IMR-90 (cell line): ENCODE measurements at regions not wholly inside any gene's neighbourhood (a gene's known extent, or its start where the extent isn't known, plus 50 kb on each side); places are given as distances from the start of the nearest gene placed in this dataset.
"Not testable (repeated sequence)": the region's sequence is repeated elsewhere in the genome, so short reads cannot be mapped to it uniquely, and the experiment has no call there.

ENCODE experiments used
- ATAC-seq: fragments of 200-7000 bp; cut with Tn5 transposase; 2 replicates; pipeline ENCODE4 v1.9.1; 2020; ENCODE audit warnings: low read depth, mild to moderate bottlenecking, moderate library complexity
- BruUV-seq: library from RNA; stranded (reverse); fragments of 400-500 nt; replicated peaks from 2 replicates; lab custom pipeline; 2021; lab: Mats Ljungman, UMichigan
- CTCF ChIA-PET: fragments of 300-600 bp; formaldehyde crosslinking; extraction: SDS; loops from one replicate; lab custom pipeline; 2021; ENCODE audit warnings: antibody characterized with exemption; lab: Yijun Ruan, JAX
- POLR2A ChIA-PET: fragments of 300-600 bp; sonication (Branson Sonifier 250); formaldehyde crosslinking; loops from one replicate; lab custom pipeline; 2022; ENCODE audit warnings: antibody characterized with exemption; ENCODE audit not compliant: unreplicated experiment; lab: Charles Lee
- DNase-seq: peaks from one replicate; pipeline ENCODE4 v3.0.0; 2013
- H2AFZ ChIP-seq: replicated peaks from 2 replicates; pipeline ENCODE3; 2013; ENCODE audit warnings: low read length, mild to moderate bottlenecking; ENCODE audit not compliant: poor library complexity
- H2AK5ac ChIP-seq: 2 replicates; pipeline ENCODE4 v1.6.1; 2013; ENCODE audit warnings: low read depth, low read length, inconsistent platforms
- H2AK9ac ChIP-seq: replicated peaks from 2 replicates; pipeline ENCODE3; 2013; ENCODE audit warnings: mild to moderate bottlenecking, low read depth, low read length, moderate library complexity; ENCODE audit not compliant: poor library complexity
- H2BK120ac ChIP-seq: 2 replicates; pipeline ENCODE4 v1.6.1; 2013; ENCODE audit warnings: low read depth, low read length, inconsistent platforms
- H2BK15ac ChIP-seq: 3 replicates; pipeline ENCODE4 v1.6.1; 2013; ENCODE audit warnings: low read depth, low read length, inconsistent platforms
- H2BK20ac ChIP-seq: 2 replicates; pipeline ENCODE4 v1.6.1; 2013; ENCODE audit warnings: low read depth, mild to moderate bottlenecking, inconsistent platforms, low read length, moderate library complexity
- H2BK5ac ChIP-seq: 2 replicates; pipeline ENCODE4 v1.6.1; 2013; ENCODE audit warnings: mild to moderate bottlenecking, low read depth, low read length, inconsistent platforms; ENCODE audit not compliant: poor library complexity, severe bottlenecking
- H3K14ac ChIP-seq: replicated peaks from 2 replicates; pipeline ENCODE4 v1.6.1; 2013; ENCODE audit warnings: low read depth, low read length, inconsistent platforms
- H3K18ac ChIP-seq: 2 replicates; pipeline ENCODE4 v1.6.1; 2013; ENCODE audit warnings: low read depth, low read length, control low read depth
- H3K23ac ChIP-seq: 2 replicates; pipeline ENCODE4 v1.6.1; 2013; ENCODE audit warnings: low read depth, low read length, inconsistent platforms
- H3K27ac ChIP-seq: 2 replicates; pipeline ENCODE4 v1.5.1; 2013; ENCODE audit warnings: mild to moderate bottlenecking, control low read depth, low read length; ENCODE audit not compliant: insufficient read depth
- H3K27me3 ChIP-seq: 2 replicates; pipeline ENCODE4 v1.6.1; 2013; ENCODE audit warnings: low read length; ENCODE audit not compliant: control insufficient read depth, insufficient read depth
- H3K36me3 ChIP-seq: 2 replicates; pipeline ENCODE4 v1.6.1; 2013; ENCODE audit warnings: low read length, mixed read lengths; ENCODE audit not compliant: control insufficient read depth, insufficient read depth
- H3K4ac ChIP-seq: 2 replicates; pipeline ENCODE4 v1.6.1; 2013; ENCODE audit warnings: low read depth, low read length, inconsistent platforms
- H3K4me1 ChIP-seq: 2 replicates; pipeline ENCODE4 v1.6.1; 2013; ENCODE audit warnings: low read length, mixed read lengths; ENCODE audit not compliant: control insufficient read depth, insufficient read depth
- H3K4me2 ChIP-seq: 2 replicates; pipeline ENCODE4 v1.6.1; 2013; ENCODE audit warnings: low read depth, mild to moderate bottlenecking, control low read depth, low read length, moderate library complexity
- H3K4me3 ChIP-seq: 2 replicates; pipeline ENCODE4 v1.5.1; 2013; ENCODE audit warnings: low read depth, mild to moderate bottlenecking, control low read depth, low read length, moderate library complexity; ENCODE audit not compliant: insufficient read depth
- H3K56ac ChIP-seq: 2 replicates; pipeline ENCODE4 v1.6.1; 2013; ENCODE audit warnings: low read length, inconsistent platforms; ENCODE audit not compliant: insufficient read depth; ENCODE audit errors: extremely low read depth
- H3K79me1 ChIP-seq, 2 experiments: 2 replicates each; pipeline ENCODE4 v1.6.1; 2013; ENCODE audit warnings: low read length in 2 of 2, inconsistent platforms in 1 of 2, low read depth in 1 of 2
- H3K9ac ChIP-seq: 2 replicates; pipeline ENCODE4 v1.6.1; 2013; ENCODE audit warnings: low read depth, low read length, control low read depth
- H3K9me1 ChIP-seq: 2 replicates; pipeline ENCODE4 v1.6.1; 2013; ENCODE audit warnings: low read length, inconsistent platforms; ENCODE audit not compliant: insufficient read depth
- H3K9me3 ChIP-seq: 2 replicates; pipeline ENCODE4 v1.6.1; 2013; ENCODE audit warnings: low read length; ENCODE audit not compliant: control insufficient read depth, insufficient read depth
- H4K20me1 ChIP-seq: 2 replicates; pipeline ENCODE4 v1.6.1; 2013; ENCODE audit warnings: low read length, inconsistent platforms; ENCODE audit not compliant: insufficient read depth
- H4K5ac ChIP-seq: 2 replicates; pipeline ENCODE4 v1.6.1; 2013; ENCODE audit warnings: mild to moderate bottlenecking, low read depth, low read length, control low read depth
- H4K8ac ChIP-seq, 2 experiments: 2 replicates each; pipeline ENCODE4 v1.6.1; 2013; ENCODE audit warnings: low read depth in 2 of 2, low read length in 2 of 2, control low read depth in 1 of 2, inconsistent platforms in 1 of 2
- H4K91ac ChIP-seq: 2 replicates; pipeline ENCODE4 v1.6.1; 2013; ENCODE audit warnings: low read depth, low read length, inconsistent platforms; ENCODE audit not compliant: insufficient read depth
- WGBS, 2 experiments: methylation state at CpG; one replicate each; pipeline versions ENCODE4 v1.1.5 to v1.1.7; 2013; ENCODE audit warnings: missing lambda C conversion rate in 2 of 2; ENCODE audit not compliant: insufficient read length in 1 of 2; ENCODE audit errors: extremely low coverage in 2 of 2; 5-methylcytosine and 5-hydroxymethylcytosine counted together
- dilution Hi-C: fragments of 300-500 bp; cut with HindIII; formaldehyde crosslinking; loops from one replicate; pipeline ENCODE4 v1.14.3; 2018; ENCODE audit warnings: low sequenced_read_pairs; ENCODE audit not compliant: unreplicated experiment
- in situ Hi-C: fragments of 300-500 bp; cut with MboI; formaldehyde crosslinking; loops from 3 replicates; pipeline ENCODE4 v1.14.3; 2019; ENCODE audit warnings: low sequenced_read_pairs, inconsistent platforms, mixed read lengths
- intact Hi-C: fragments of 100-400 bp; cut with micrococcal nuclease; formaldehyde crosslinking; loops from 2 replicates; pipeline ENCODE4 v1.10.0; 2022

- H2BK120ac ChIP-seq, H4K5ac ChIP-seq, H3K56ac ChIP-seq, H3K27ac ChIP-seq, POLR2A ChIA-PET, H3K4me3 ChIP-seq, BruUV-seq, H3K23ac ChIP-seq, H3K14ac ChIP-seq, intact Hi-C loops, H2BK5ac ChIP-seq, H3K79me1 ChIP-seq, H3K4me1 ChIP-seq, H3K27me3 ChIP-seq, H2AFZ ChIP-seq, H3K9me1 ChIP-seq, H4K91ac ChIP-seq, H3K9me3 ChIP-seq, H4K8ac ChIP-seq, ATAC-seq, H3K36me3 ChIP-seq, H2BK15ac ChIP-seq, H2AK9ac ChIP-seq, H2AK5ac ChIP-seq, CTCF ChIA-PET, H4K20me1 ChIP-seq, H2BK20ac ChIP-seq, in situ Hi-C loops, H3K9ac ChIP-seq, dilution Hi-C loops, H3K4me2 ChIP-seq, H3K18ac ChIP-seq, DNase-seq, H3K4ac ChIP-seq: not testable (repeated sequence)
- no CpG with 5 or more reads among the region's 4 CpGs for WGBS, 2 experiments
Observed at GRCh38 chr21:9978371-9978770, 543.0 kb upstream of the TPTE start.

GRCh38 chr21:9997507-9997906, 523.9 kb upstream of the TPTE start:
- H2BK5ac ChIP-seq, dilution Hi-C loops: not testable (repeated sequence)

More at GRCh38 chr21:9997507-9997906, 523.9 kb upstream of the TPTE start:
- H3K79me1 ChIP-seq, H2BK15ac ChIP-seq, H4K91ac ChIP-seq, H3K23ac ChIP-seq, H3K4ac ChIP-seq, H3K4me1 ChIP-seq, H2BK120ac ChIP-seq, H4K20me1 ChIP-seq, H3K36me3 ChIP-seq, intact Hi-C loops, H3K18ac ChIP-seq, H3K4me3 ChIP-seq, H4K8ac ChIP-seq, H3K14ac ChIP-seq, DNase-seq, H2BK20ac ChIP-seq, H2AFZ ChIP-seq, H3K56ac ChIP-seq, CTCF ChIA-PET, H3K4me2 ChIP-seq, H3K27me3 ChIP-seq, H3K9ac ChIP-seq, H3K9me3 ChIP-seq, H3K9me1 ChIP-seq, H2AK5ac ChIP-seq, in situ Hi-C loops, H4K5ac ChIP-seq, ATAC-seq, H2AK9ac ChIP-seq, H3K27ac ChIP-seq, POLR2A ChIA-PET, BruUV-seq: not testable (repeated sequence)
- no CpG with 5 or more reads among the region's 2 CpGs for WGBS, 2 experiments
